SK-N-SH (cell line): ENCODE measurements at regions not wholly inside any gene's neighbourhood (a gene's known extent, or its start where the extent isn't known, plus 50 kb on each side); places are given as distances from the start of the nearest gene placed in this dataset.

ENCODE experiments used
- CTCF ChIA-PET: fragments of 300-600, 350-600 bp; formaldehyde crosslinking; extraction: SDS; loops from one replicate; lab custom pipeline; 2021; lab: Yijun Ruan, JAX
- POLR2A ChIA-PET: fragments of 350-600 bp; sonication (Branson Sonifier 250); formaldehyde crosslinking; extraction: SDS; loops from one replicate; lab custom pipeline; 2020; ENCODE audit warnings: antibody characterized with exemption, inconsistent platforms; lab: Yijun Ruan, JAX
- DNase-seq: peaks from one replicate; pipeline ENCODE4 v3.0.0; 2012
- H2AFZ ChIP-seq: fragments of 200-600 bp; sonication (generic); 2 replicates; pipeline ENCODE4 v1.8.1; 2016; ENCODE audit warnings: antibody characterized with exemption, mild to moderate bottlenecking, low read depth
- H3F3A ChIP-seq: fragments of 200-600 bp; sonication (generic); replicated peaks from 2 replicates; pipeline ENCODE3; 2016; ENCODE audit warnings: antibody characterized with exemption, mild to moderate bottlenecking; ENCODE audit not compliant: insufficient read depth
- H3K27ac ChIP-seq, 2 experiments: fragments of 200-500 bp in 1 of 2; fragments of 200-600 bp in 1 of 2; sonication (Bioruptor generic) in 1 of 2; sonication (generic), shearing (Covaris generic) in 1 of 2; 2 replicates each; pipeline versions ENCODE4 v1.5.1 to v1.6.1; 2014 to 2016; ENCODE audit warnings: low read depth in 2 of 2, inconsistent platforms in 1 of 2, low read length in 1 of 2, mild to moderate bottlenecking in 1 of 2, mixed read lengths in 1 of 2
- H3K27me3 ChIP-seq: fragments of 200-600 bp; sonication (generic), shearing (Covaris generic); 2 replicates; pipeline ENCODE4 v1.6.1; 2016; ENCODE audit warnings: mixed run types; ENCODE audit not compliant: insufficient read depth
- H3K36me3 ChIP-seq, 2 experiments: fragments of 200-500 bp in 1 of 2; fragments of 200-600 bp in 1 of 2; sonication (Bioruptor generic) in 1 of 2; sonication (generic) in 1 of 2; replicated peaks in 1 of 2; 2 replicates each; pipeline versions ENCODE3 to v1.5.1; 2014 to 2016; ENCODE audit warnings: low read length in 1 of 2, mild to moderate bottlenecking in 1 of 2; ENCODE audit not compliant: insufficient read depth in 2 of 2, control insufficient read depth in 1 of 2
- H3K4me1 ChIP-seq, 2 experiments: fragments of 200-500 bp in 1 of 2; fragments of 200-600 bp in 1 of 2; sonication (Bioruptor generic) in 1 of 2; sonication (generic), shearing (Covaris generic) in 1 of 2; 2 replicates each; pipeline versions ENCODE4 v1.5.1 to v1.6.1; 2014 to 2016; ENCODE audit warnings: low read depth in 1 of 2, low read length in 1 of 2, mixed run types in 1 of 2; ENCODE audit not compliant: insufficient read depth in 2 of 2, control insufficient read depth in 1 of 2
- H3K4me2 ChIP-seq: fragments of 200-600 bp; sonication (generic), shearing (Covaris generic); 2 replicates; pipeline ENCODE4 v1.6.1; 2017; ENCODE audit warnings: mixed run types
- H3K4me3 ChIP-seq, 2 experiments: fragments of 200-500 bp in 1 of 2; fragments of 200-600 bp in 1 of 2; sonication (Bioruptor generic) in 1 of 2; sonication (generic), shearing (Covaris generic) in 1 of 2; 2 replicates each; pipeline versions ENCODE4 v1.5.1 to v1.8.1; 2014 to 2016; ENCODE audit warnings: low read depth in 2 of 2, inconsistent platforms in 1 of 2, low read length in 1 of 2, mild to moderate bottlenecking in 1 of 2, mixed read lengths in 1 of 2, moderate library complexity in 1 of 2
- H3K79me2 ChIP-seq: fragments of 200-600 bp; sonication (generic); 2 replicates; pipeline ENCODE4 v1.8.1; 2017; ENCODE audit warnings: mild to moderate bottlenecking; ENCODE audit not compliant: insufficient read depth
- H3K9ac ChIP-seq: fragments of 200-600 bp; sonication (generic); 2 replicates; pipeline ENCODE4 v1.6.1; 2017; ENCODE audit warnings: mixed run types
- H3K9me2 ChIP-seq: fragments of 200-600 bp; sonication (generic); 2 replicates; pipeline ENCODE4 v1.6.1; 2017; ENCODE audit warnings: mixed run types
- H3K9me3 ChIP-seq: fragments of 200-600 bp; sonication (generic); 2 replicates; pipeline ENCODE4 v1.6.1; 2017; ENCODE audit warnings: mixed run types, mild to moderate bottlenecking, moderate library complexity
- H4K20me1 ChIP-seq: fragments of 200-600 bp; sonication (generic); 2 replicates; pipeline ENCODE4 v1.6.1; 2017; ENCODE audit warnings: mild to moderate bottlenecking, mixed run types; ENCODE audit not compliant: insufficient read depth
- CHD2 ChIP-seq: fragments of 150-350 bp; IDR thresholded peaks from 2 replicates; pipeline ENCODE4 v1.6.1; 2018; ENCODE audit warnings: low read length; ENCODE audit not compliant: partially characterized antibody
- FOSL2 ChIP-seq: IDR thresholded peaks from 2 replicates; pipeline ENCODE4 v1.4.0; 2012; ENCODE audit warnings: low read depth, mild to moderate bottlenecking, moderate library complexity, borderline replicate concordance
- FOXJ3 ChIP-seq: sonication (generic); formaldehyde crosslinking; IDR thresholded peaks from 2 replicates; pipeline ENCODE4 v1.5.1; 2020; ENCODE audit warnings: mild to moderate bottlenecking, missing genetic modification reagents
- FOXM1 ChIP-seq: IDR thresholded peaks from 2 replicates; pipeline ENCODE4 v1.4.0; 2012; ENCODE audit warnings: low read depth, mild to moderate bottlenecking
- GABPA ChIP-seq: IDR thresholded peaks from 2 replicates; pipeline ENCODE4 v1.4.0; 2012; ENCODE audit warnings: low read depth, mild to moderate bottlenecking
- NFIC ChIP-seq: IDR thresholded peaks from 2 replicates; pipeline ENCODE4 v1.4.0; 2012; ENCODE audit warnings: borderline replicate concordance
- NRF1 ChIP-seq: IDR thresholded peaks from 2 replicates; pipeline ENCODE4 v1.6.1; 2012; ENCODE audit warnings: low read depth, mild to moderate bottlenecking, low read length
- WGBS: methylation state at CpG from one replicate; pipeline ENCODE4 v1.1.6; 2017; ENCODE audit warnings: low lambda C conversion rate; 5-methylcytosine and 5-hydroxymethylcytosine counted together
- TF ChIP-seq, protein P1 (sequence below): fragments of 150-350 bp; IDR thresholded peaks from 2 replicates; pipeline ENCODE4 v1.6.1; 2016; ENCODE audit warnings: mild to moderate bottlenecking, low read depth, low read length

- no peaks in the 10 kb centered on the region; the same call in 1 of the 2 replicates for H3K27me3 ChIP-seq
- H3F3A ChIP-seq: no peaks in the 10 kb centered on the region
- no peaks in the 10 kb centered on the region for H4K20me1 ChIP-seq
- WGBS: 46% methylated on average over 6 of the region's 6 CpGs
- TF ChIP-seq FOSL2 (no peak), CHD2 (no peak), GABPA (no peak)
- TF ChIP-seq, all 33 proteins: peak for 0
- Histone ChIP-seq H3K9ac (no peak overlapping the region), H3K27ac (no peak overlapping the region), H3K9me3 (no peaks in the 10 kb centered on the region), H3K36me3 (no peaks in the 10 kb centered on the region), H2AFZ (no peak overlapping the region), H3K4me1 (no peaks in the 10 kb centered on the region), H3K4me3 (no peak overlapping the region), H3K9me2 (no peaks in the 10 kb centered on the region), H3K4me2 (no peak overlapping the region), H3K79me2 (no peaks in the 10 kb centered on the region)
- DNase-seq: no peak
- ChIA-PET CTCF (interaction anchor here (0.6 to 1.1 kb wide), 3 partner anchors 20 to 448 kb away, joined by 3 read pairs; partner anchors contain the start of gene ELMOD2), POLR2A (no interaction called here)
Observed at GRCh38 chr4:140807491-140808252, 51.5 kb upstream of the TBC1D9 start.

GRCh38 chr4:140806163-140806562 lies 50.0 kb upstream of the TBC1D9 start:
- H4K20me1 ChIP-seq: no peaks in the 10 kb centered on the region
- H3K27me3 ChIP-seq: no peaks in the 10 kb centered on the region; the same call in 1 of the 2 replicates
- H3K79me2 ChIP-seq: no peaks in the 10 kb centered on the region
- no peaks in the 10 kb centered on the region for H3K4me1 ChIP-seq
- ChIA-PET CTCF (interaction anchor here (1.1 kb wide), 1 partner anchor 282 kb away, joined by 3 read pairs; the partner anchor contains the start of gene ELMOD2), POLR2A (no interaction called here)
- no peaks in the 10 kb centered on the region for H3K36me3 ChIP-seq
- no peaks in the 10 kb centered on the region for H3K9me3 ChIP-seq
- TF ChIP-seq, protein P1, sequence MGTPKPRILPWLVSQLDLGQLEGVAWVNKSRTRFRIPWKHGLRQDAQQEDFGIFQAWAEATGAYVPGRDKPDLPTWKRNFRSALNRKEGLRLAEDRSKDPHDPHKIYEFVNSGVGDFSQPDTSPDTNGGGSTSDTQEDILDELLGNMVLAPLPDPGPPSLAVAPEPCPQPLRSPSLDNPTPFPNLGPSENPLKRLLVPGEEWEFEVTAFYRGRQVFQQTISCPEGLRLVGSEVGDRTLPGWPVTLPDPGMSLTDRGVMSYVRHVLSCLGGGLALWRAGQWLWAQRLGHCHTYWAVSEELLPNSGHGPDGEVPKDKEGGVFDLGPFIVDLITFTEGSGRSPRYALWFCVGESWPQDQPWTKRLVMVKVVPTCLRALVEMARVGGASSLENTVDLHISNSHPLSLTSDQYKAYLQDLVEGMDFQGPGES: no peak
- TF ChIP-seq FOXM1: no peak
- no peak for TF ChIP-seq NRF1
- TF ChIP-seq NFIC: no peak
- no peak for TF ChIP-seq FOXJ3 (CRISPR knock-in tag)
- no peak overlapping the region for H3K27ac ChIP-seq
- no peaks in the 10 kb centered on the region for H3F3A ChIP-seq
- no peak overlapping the region for H3K4me2 ChIP-seq
- no peak overlapping the region for H3K9ac ChIP-seq
- no peak overlapping the region for H3K4me3 ChIP-seq
- 70% methylated on average over 4 of the region's 4 CpGs for whole genome bisulfite sequencing
- DNase-seq: no peak
- no peaks in the 10 kb centered on the region for H3K9me2 ChIP-seq
- no peak overlapping the region for H2AFZ ChIP-seq
